EH (cell line): ENCODE measurements at regions not wholly inside any gene's neighbourhood (a gene's known extent, or its start where the extent isn't known, plus 50 kb on each side); places are given as distances from the start of the nearest gene placed in this dataset.
A peak's percentile ranks its signal among the peaks of the same experiment; 100 is the strongest.

Experiments used
- DNase-seq: peaks from one replicate; pipeline ENCODE4 v3.0.0-alpha.2; 2015; ENCODE audit warnings: low read depth

GRCh38 chr2:181394741-181395437 lies 62.3 kb upstream of the ITGA4 start:
- DNase-seq: no peak

- no peak for DNase-seq
Measured at GRCh38 chr2:181395851-181396250, 61.3 kb upstream of the ITGA4 start.

- DNase-seq: peak; percentile 39
Measured at GRCh38 chr2:181396256-181397123, 60.7 kb upstream of the ITGA4 start.

- DNase-seq: no peak
Measured at GRCh38 chr2:181397331-181397730, 59.9 kb upstream of the ITGA4 start.

GRCh38 chr2:181398000-181398399 lies 59.2 kb upstream of the ITGA4 start:
- no peak for DNase-seq

GRCh38 chr2:181399027-181399426 lies 58.2 kb upstream of the ITGA4 start:
- no peak for DNase-seq

- DNase-seq: no peak
Measured at GRCh38 chr2:181404472-181404871, 52.7 kb upstream of the ITGA4 start.

GRCh38 chr2:181407171-181407570 lies 50.0 kb upstream of the ITGA4 start:
- DNase-seq: peak; percentile 47
